Breast epithelium (tissue), 3 donors: ENCODE measurements at regions not wholly inside any gene's neighbourhood (a gene's known extent, or its start where the extent isn't known, plus 50 kb on each side); places are given as distances from the start of the nearest gene placed in this dataset.

Source experiments
- CTCF ChIP-seq, 3 donors: fragments of 450-650 bp; IDR thresholded peaks; one replicate each; pipeline ENCODE4 v1.5.1; 2016 to 2017; ENCODE audit warnings: antibody characterized with exemption in 3 of 3, mild to moderate bottlenecking in 3 of 3, moderate library complexity in 3 of 3
- POLR2A ChIP-seq: fragments of 450-650 bp; IDR thresholded peaks from one replicate; pipeline ENCODE4 v1.6.1; 2016; ENCODE audit warnings: antibody characterized with exemption, mild to moderate bottlenecking, moderate library complexity

GRCh38 chr12:127083008-127083949 lies 1183.7 kb upstream of the TMEM132C start:
- TF ChIP-seq CTCF (IDR thresholded peaks at IDR 0.05) (no peak), POLR2A (no peak)
